ENCODE measurements at regions not wholly inside any gene's neighbourhood (a gene's known extent, or its start where the extent isn't known, plus 50 kb on each side); places are given as distances from the start of the nearest gene placed in this dataset.

- Histone ChIP-seq H3K56ac (ENCODE audit: extremely low read depth, insufficient read depth, low read length) (no peak overlapping the region), H3K9ac (ENCODE audit: low read depth, low read length) (no peak overlapping the region), H3K4ac (ENCODE audit: low read depth, low read length) (no peak overlapping the region), H3K23ac (ENCODE audit: low read depth, low read length) (no peak overlapping the region), H3K14ac (replicated peaks; ENCODE audit: low read depth, low read length) (no peak overlapping the region), H3K18ac (ENCODE audit: low read depth, low read length) (no peak overlapping the region), H4K91ac (ENCODE audit: insufficient read depth, low read depth, low read length) (no peak overlapping the region), H3K9me3 (ENCODE audit: control insufficient read depth, insufficient read depth, low read length) (no peaks in the 10 kb centered on the region), H2BK5ac (ENCODE audit: low read depth, low read length, poor library complexity, severe bottlenecking) (no peak overlapping the region), H4K5ac (ENCODE audit: low read depth, low read length) (no peak overlapping the region), H3K4me1 (ENCODE audit: control insufficient read depth, insufficient read depth, low read length) (peaks cover 3% of the 10 kb centered on the region; the same call in 1 of the 2 replicates), H3K4me2 (ENCODE audit: low read depth, low read length) (no peak overlapping the region), H3K9me1 (ENCODE audit: insufficient read depth, low read length) (no peaks in the 10 kb centered on the region), H3K27me3 (ENCODE audit: control insufficient read depth, insufficient read depth, low read length) (no peaks in the 10 kb centered on the region), H2BK120ac (ENCODE audit: low read depth, low read length) (no peak overlapping the region), H2BK15ac (ENCODE audit: low read depth, low read length) (no peak overlapping the region), H3K79me1 (ENCODE audit: low read depth in 1 of 2, low read length in 2 of 2) (no peaks in the 10 kb centered on the region), H4K20me1 (ENCODE audit: insufficient read depth, low read length) (no peaks in the 10 kb centered on the region), H2BK20ac (ENCODE audit: low read depth, low read length) (no peak overlapping the region), H3K4me3 (ENCODE audit: insufficient read depth, low read depth, low read length) (no peak overlapping the region), H2AK9ac (replicated peaks; ENCODE audit: low read depth, low read length, poor library complexity) (no peak overlapping the region), H2AFZ (replicated peaks; ENCODE audit: low read length, poor library complexity) (no peak overlapping the region), H2AK5ac (ENCODE audit: low read depth, low read length) (no peak overlapping the region), H3K36me3 (ENCODE audit: control insufficient read depth, insufficient read depth, low read length) (no peaks in the 10 kb centered on the region), H3K27ac (ENCODE audit: insufficient read depth, low read length) (no peak overlapping the region), H4K8ac (ENCODE audit: low read depth in 2 of 2, low read length in 2 of 2) (no peak overlapping the region)
- ATAC-seq (ENCODE audit: low read depth) = no peak
- ChIA-PET POLR2A (ENCODE audit: unreplicated experiment) (no interaction called here), CTCF (no interaction called here)
- WGBS, 2 experiments (ENCODE audit: extremely low coverage in 2 of 2, insufficient read length in 1 of 2) = 57% methylated on average over 2 of the region's 4 CpGs; no CpG with 5 or more reads in 1 of the 2 experiments
- no TSS peak for BruUV-seq (replicated peaks)
- TF ChIP-seq MXI1 (IDR thresholded peaks at IDR 0.05; ENCODE audit: borderline replicate concordance, low read depth, low read length) = no peak
- no peak for TF ChIP-seq MAFK (IDR thresholded peaks at IDR 0.05; ENCODE audit: low read depth, low read length)
- TF ChIP-seq, protein P1, sequence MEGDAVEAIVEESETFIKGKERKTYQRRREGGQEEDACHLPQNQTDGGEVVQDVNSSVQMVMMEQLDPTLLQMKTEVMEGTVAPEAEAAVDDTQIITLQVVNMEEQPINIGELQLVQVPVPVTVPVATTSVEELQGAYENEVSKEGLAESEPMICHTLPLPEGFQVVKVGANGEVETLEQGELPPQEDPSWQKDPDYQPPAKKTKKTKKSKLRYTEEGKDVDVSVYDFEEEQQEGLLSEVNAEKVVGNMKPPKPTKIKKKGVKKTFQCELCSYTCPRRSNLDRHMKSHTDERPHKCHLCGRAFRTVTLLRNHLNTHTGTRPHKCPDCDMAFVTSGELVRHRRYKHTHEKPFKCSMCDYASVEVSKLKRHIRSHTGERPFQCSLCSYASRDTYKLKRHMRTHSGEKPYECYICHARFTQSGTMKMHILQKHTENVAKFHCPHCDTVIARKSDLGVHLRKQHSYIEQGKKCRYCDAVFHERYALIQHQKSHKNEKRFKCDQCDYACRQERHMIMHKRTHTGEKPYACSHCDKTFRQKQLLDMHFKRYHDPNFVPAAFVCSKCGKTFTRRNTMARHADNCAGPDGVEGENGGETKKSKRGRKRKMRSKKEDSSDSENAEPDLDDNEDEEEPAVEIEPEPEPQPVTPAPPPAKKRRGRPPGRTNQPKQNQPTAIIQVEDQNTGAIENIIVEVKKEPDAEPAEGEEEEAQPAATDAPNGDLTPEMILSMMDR (conservative IDR thresholded peaks at IDR 0.05; ENCODE audit: low read depth, low read length) = no peak
- no peak for TF ChIP-seq MAZ (IDR thresholded peaks at IDR 0.05; ENCODE audit: borderline replicate concordance, low read depth, low read length)
- TF ChIP-seq RFX5 (IDR thresholded peaks at IDR 0.05; ENCODE audit: low read depth, low read length) = no peak
- TF ChIP-seq CHD1 (IDR thresholded peaks at IDR 0.05; ENCODE audit: low read depth, low read length) = no peak
- no peak for TF ChIP-seq BHLHE40 (IDR thresholded peaks at IDR 0.05; ENCODE audit: low read depth, low read length)
- TF ChIP-seq RAD21 (IDR thresholded peaks at IDR 0.05; ENCODE audit: low read length) = no peak
- no peak for TF ChIP-seq USF2 (IDR thresholded peaks at IDR 0.05; ENCODE audit: low read depth, low read length)
- no peak for TF ChIP-seq FOS (IDR thresholded peaks at IDR 0.05; ENCODE audit: low read depth, low read length)
- TF ChIP-seq POLR2A (IDR thresholded peaks at IDR 0.05; ENCODE audit: low read depth, low read length) = no peak
- TF ChIP-seq NFE2L2 (IDR thresholded peaks at IDR 0.05; ENCODE audit: low read depth, low read length) = no peak
- TF ChIP-seq RCOR1 (IDR thresholded peaks at IDR 0.05; ENCODE audit: insufficient replicate concordance, low read length) = no peak
- no peak for TF ChIP-seq ELK1 (IDR thresholded peaks at IDR 0.05; ENCODE audit: borderline replicate concordance, low read depth, low read length)
- TF ChIP-seq CEBPB (IDR thresholded peaks at IDR 0.05; ENCODE audit: low read depth, low read length) = no peak
- no peak for TF ChIP-seq SMC3 (IDR thresholded peaks at IDR 0.05; ENCODE audit: low read depth, low read length)
- dilution Hi-C loops (cut with HindIII; ENCODE audit: low sequenced_read_pairs, unreplicated experiment) (no loop called here), in situ Hi-C loops (cut with MboI; ENCODE audit: low sequenced_read_pairs) (no loop called here), intact Hi-C loops (cut with micrococcal nuclease) (no loop called here)
- DNase-seq = no peak
These were observed 96.8 kb upstream of the CCDC112 start for GRCh38 chr5:115393239-115393638.

Data from IMR-90 (cell line).